GM21390 (cell line): ENCODE measurements at regions not wholly inside any gene's neighbourhood (a gene's known extent, or its start where the extent isn't known, plus 50 kb on each side); places are given as distances from the start of the nearest gene placed in this dataset.
"Not testable (repeated sequence)": the region's sequence is repeated elsewhere in the genome, so short reads cannot be mapped to it uniquely, and the experiment has no call there.

Experiments
- ATAC-seq: cut with Tn5 transposase; IDR thresholded peaks from one replicate; pipeline ENCODE4 v1.9.1; 2021; ENCODE audit not compliant: unreplicated experiment

GRCh38 chr14:43123544-43123943 lies 1383.5 kb downstream of the FSCB start:
- no peak for ATAC-seq

GRCh38 chr14:43119672-43120071 lies 1387.4 kb downstream of the FSCB start:
- ATAC-seq: no peak

GRCh38 chr14:43116341-43116740 lies 1390.7 kb downstream of the FSCB start:
- no peak for ATAC-seq

- ATAC-seq: no peak
Observed at GRCh38 chr14:43105305-43105704, 1401.8 kb downstream of the FSCB start.

- ATAC-seq: no peak
Observed at GRCh38 chr14:43090380-43090779, 1416.7 kb downstream of the FSCB start.

GRCh38 chr14:43087666-43088065 lies 1419.4 kb downstream of the FSCB start:
- no peak for ATAC-seq

GRCh38 chr14:43085819-43086218 lies 1421.3 kb downstream of the FSCB start:
- ATAC-seq: no peak

- ATAC-seq: not testable (repeated sequence)
Observed at GRCh38 chr14:43067372-43067771, 1439.7 kb downstream of the FSCB start.

- ATAC-seq: no peak
Observed at GRCh38 chr14:43056106-43056505, 1449.4 kb downstream of the LRFN5 start.

GRCh38 chr14:43052897-43053296 lies 1446.2 kb downstream of the LRFN5 start:
- no peak for ATAC-seq

- ATAC-seq: no peak
Observed at GRCh38 chr14:43043850-43044249, 1437.2 kb downstream of the LRFN5 start.

- ATAC-seq: no peak
Observed at GRCh38 chr14:43042408-43042807, 1435.7 kb downstream of the LRFN5 start.

GRCh38 chr14:43041976-43042375 lies 1435.3 kb downstream of the LRFN5 start:
- no peak for ATAC-seq

GRCh38 chr14:43041207-43041606 lies 1434.5 kb downstream of the LRFN5 start:
- no peak for ATAC-seq

- no peak for ATAC-seq
Observed at GRCh38 chr14:43039881-43040280, 1433.2 kb downstream of the LRFN5 start.

GRCh38 chr14:43031598-43031997 lies 1424.9 kb downstream of the LRFN5 start:
- no peak for ATAC-seq

- ATAC-seq: no peak
Observed at GRCh38 chr14:43022094-43022800, 1415.6 kb downstream of the LRFN5 start.

- no peak for ATAC-seq
Observed at GRCh38 chr14:43019826-43020225, 1413.2 kb downstream of the LRFN5 start.

- ATAC-seq: no peak
Observed at GRCh38 chr14:43014338-43014737, 1407.7 kb downstream of the LRFN5 start.

GRCh38 chr14:43012817-43013216 lies 1406.1 kb downstream of the LRFN5 start:
- no peak for ATAC-seq

- ATAC-seq: no peak
Observed at GRCh38 chr14:43005807-43006206, 1399.1 kb downstream of the LRFN5 start.

GRCh38 chr14:43003845-43004244 lies 1397.2 kb downstream of the LRFN5 start:
- no peak for ATAC-seq

- ATAC-seq: no peak
Observed at GRCh38 chr14:43001731-43002130, 1395.1 kb downstream of the LRFN5 start.
